ENCODE measurements at regions not wholly inside any gene's neighbourhood (a gene's known extent, or its start where the extent isn't known, plus 50 kb on each side); places are given as distances from the start of the nearest gene placed in this dataset.

DNA sequence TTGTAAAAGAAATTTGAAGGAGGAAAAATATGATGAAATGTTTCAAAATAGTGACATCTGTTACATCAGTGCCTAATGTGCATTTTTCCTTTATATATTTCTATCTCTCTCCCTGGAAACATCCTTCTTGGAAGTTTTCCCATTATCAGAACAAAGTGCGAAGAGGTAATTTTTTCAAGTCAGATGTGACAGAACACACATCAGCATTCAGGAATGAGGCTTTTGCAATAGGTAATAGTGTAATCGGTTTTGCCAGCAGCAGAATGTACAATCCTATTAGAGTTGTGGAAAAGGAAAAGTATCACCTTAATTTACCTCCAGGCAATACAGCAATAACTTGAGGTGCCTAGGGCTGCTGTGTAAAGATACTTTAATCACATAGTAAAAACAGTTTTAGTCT is 275.8 kb downstream of the FAT3 start:
- TF ChIP-seq, protein P1, sequence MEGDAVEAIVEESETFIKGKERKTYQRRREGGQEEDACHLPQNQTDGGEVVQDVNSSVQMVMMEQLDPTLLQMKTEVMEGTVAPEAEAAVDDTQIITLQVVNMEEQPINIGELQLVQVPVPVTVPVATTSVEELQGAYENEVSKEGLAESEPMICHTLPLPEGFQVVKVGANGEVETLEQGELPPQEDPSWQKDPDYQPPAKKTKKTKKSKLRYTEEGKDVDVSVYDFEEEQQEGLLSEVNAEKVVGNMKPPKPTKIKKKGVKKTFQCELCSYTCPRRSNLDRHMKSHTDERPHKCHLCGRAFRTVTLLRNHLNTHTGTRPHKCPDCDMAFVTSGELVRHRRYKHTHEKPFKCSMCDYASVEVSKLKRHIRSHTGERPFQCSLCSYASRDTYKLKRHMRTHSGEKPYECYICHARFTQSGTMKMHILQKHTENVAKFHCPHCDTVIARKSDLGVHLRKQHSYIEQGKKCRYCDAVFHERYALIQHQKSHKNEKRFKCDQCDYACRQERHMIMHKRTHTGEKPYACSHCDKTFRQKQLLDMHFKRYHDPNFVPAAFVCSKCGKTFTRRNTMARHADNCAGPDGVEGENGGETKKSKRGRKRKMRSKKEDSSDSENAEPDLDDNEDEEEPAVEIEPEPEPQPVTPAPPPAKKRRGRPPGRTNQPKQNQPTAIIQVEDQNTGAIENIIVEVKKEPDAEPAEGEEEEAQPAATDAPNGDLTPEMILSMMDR (IDR thresholded peaks at IDR 0.05): no peak
- TF ChIP-seq POLR2AphosphoS5 (IDR thresholded peaks at IDR 0.05) (no peak), POLR2A (IDR thresholded peaks at IDR 0.05) (no peak), EP300 (IDR thresholded peaks at IDR 0.05) (no peak)

All from stomach (tissue), 4 donors.